GM18873 (cell line): ENCODE measurements at regions not wholly inside any gene's neighbourhood (a gene's known extent, or its start where the extent isn't known, plus 50 kb on each side); places are given as distances from the start of the nearest gene placed in this dataset.
"Not testable (repeated sequence)": the region's sequence is repeated elsewhere in the genome, so short reads cannot be mapped to it uniquely, and the experiment has no call there.

Experiments
- ATAC-seq: cut with Tn5 transposase; IDR thresholded peaks from one replicate; pipeline ENCODE4 v1.9.1; 2021; ENCODE audit warnings: mild to moderate bottlenecking, moderate library complexity, moderate number of reproducible peaks; ENCODE audit not compliant: unreplicated experiment, low FRiP score

DNA sequence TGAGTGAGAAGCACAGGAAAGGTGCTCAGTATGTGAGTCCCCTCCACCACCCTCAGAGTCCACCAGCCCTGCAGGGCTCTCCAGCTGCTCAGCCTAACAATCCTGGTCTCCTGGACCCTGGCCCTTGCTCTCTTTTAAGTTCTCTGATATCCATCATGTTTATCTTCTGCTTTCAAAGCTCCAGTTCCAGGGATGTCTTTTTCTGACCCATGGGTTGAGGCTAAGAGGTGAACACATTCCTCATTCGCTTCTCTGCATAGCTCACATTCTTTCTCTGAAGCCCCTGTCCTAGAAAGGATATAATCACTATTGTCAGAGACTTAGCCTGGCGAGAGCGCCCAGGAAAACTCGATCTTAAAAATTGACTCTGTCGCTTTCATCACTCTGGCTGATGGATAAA is 86.4 kb downstream of the ARL4C start:
- ATAC-seq, result no peak

DNA sequence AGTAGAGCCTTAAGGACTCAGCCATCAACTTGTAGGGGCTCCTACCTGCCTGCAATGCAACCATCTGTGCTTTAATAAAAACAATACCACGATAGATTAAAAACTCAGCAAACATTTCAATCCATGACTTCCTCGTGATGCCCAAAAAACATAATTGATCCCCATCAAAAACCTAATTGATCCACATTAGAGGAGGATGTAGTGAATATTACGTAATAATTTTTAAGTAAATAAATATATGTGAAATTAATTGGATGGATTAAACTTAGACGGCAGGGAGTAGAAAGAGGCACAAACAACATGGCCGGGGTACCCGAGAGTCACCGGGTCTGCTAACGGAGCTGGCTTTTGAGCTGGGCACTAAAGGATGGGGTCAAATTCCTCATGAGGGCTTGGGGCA is 87.3 kb downstream of the ARL4C start:
- no peak for ATAC-seq

DNA sequence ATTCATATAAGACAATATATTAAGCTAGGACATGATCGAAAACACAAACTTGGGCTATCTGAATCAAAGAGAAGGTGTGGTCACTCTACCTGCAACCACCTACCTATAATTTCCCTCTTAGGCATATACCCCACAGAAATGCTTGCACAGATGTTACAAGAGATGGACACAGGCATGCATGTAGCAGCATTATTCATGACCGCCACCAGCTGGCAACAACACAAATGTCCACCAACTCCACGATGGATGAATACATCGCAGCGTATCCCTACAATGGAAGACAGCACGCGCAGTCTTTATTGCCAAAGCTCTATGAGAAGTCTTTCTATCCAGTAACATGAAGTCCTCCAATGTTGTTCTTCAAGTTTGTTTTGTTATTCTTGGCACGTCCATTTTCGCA is 90.8 kb downstream of the ARL4C start:
- ATAC-seq, result no peak

DNA sequence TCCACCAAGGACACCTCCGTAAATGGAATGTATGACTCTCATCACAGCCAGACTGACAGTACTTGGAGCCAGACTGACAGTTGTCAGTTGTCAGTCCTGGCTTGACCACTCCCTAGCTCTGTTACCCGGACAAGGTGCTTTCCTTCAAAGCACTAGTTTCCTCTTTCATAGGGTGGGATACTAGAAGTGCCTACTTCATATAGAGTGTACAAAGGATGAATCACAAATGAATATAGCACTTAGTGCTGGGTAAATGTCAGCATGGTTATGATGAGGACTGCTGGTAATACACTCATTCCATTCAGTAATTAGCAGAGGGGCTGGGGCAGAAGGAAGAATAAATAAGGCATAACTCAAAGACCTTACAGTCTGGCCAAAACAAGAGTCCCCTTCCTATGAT is 91.4 kb downstream of the ARL4C start:
- no peak for ATAC-seq

DNA sequence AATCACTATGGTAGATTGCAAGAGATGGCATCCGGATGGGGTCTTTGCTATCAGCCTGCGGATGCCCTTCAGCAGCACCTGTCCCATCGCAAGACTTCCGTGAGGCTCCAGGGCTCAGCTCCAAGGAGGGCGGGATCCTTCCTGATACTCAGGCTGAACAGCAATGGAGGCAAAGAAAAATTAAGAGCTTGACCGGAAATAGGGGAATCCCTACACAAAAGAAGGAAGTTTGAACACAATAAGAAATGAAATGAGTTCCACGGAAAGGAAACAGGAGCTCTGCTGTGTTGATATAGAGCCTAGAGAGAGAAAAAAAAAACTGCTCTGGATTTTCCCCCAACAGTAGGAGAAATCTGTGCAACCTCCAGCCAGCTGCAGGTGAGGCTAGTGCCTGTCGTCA is 91.9 kb downstream of the ARL4C start:
- ATAC-seq, result no peak

DNA sequence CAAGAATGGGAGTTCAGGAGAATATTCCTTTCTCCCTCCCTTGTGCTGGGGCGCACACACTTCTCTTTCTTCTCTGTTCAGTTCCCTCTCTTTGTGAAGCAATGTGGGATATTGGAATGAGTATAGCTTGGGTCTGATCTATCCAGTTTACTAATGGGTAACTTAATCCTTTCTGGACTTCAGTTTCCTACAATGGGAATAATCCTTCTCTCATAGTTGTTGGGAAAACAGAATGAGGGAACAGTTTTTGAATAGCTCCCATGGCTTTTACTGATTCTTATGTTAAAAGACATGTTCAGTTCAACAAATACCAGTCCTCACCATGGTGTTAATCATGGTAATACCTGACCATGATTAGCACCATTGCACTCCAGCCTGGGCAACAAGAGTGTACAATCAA is 93.1 kb downstream of the ARL4C start:
- ATAC-seq, result no peak

DNA sequence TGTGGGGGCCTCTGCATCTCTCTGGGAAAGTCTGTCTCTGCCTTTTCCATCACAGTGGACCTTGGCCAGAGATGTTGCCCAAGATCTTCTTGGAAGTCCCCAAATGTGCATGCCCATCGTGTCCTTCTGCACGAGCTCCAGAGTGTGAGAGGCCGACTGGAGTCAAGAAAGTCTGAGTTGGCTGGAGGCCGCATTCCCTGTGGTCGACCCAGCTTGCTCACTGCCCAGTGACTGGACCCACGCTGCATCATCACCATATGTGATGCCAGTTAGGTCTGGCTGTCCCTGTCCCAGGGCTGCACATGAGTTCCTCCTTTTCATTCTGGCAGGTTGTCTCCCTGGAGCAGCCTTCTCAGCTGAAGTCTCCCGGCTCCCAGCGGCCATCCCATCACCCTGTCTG is 93.8 kb downstream of the ARL4C start:
- ATAC-seq, result no peak

DNA sequence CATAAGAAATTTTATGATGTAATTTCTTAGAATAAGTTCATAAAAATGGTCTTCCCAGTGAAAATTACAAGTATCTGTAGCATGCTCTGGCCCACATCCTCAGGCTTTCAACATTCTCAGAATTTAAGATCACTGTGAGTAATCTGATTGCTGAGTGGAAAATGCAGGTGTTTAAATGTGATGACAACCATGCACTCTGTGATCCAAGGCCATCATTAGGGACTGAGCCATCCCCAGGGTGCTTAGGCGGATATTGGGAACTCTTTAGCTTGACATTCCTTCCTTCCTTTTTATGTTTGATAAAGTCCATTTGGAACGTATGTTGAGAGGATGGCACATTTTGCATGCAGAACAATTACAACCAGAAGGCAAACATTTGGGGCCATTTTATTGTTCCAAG is 95.5 kb downstream of the ARL4C start:
- ATAC-seq, result no peak

DNA sequence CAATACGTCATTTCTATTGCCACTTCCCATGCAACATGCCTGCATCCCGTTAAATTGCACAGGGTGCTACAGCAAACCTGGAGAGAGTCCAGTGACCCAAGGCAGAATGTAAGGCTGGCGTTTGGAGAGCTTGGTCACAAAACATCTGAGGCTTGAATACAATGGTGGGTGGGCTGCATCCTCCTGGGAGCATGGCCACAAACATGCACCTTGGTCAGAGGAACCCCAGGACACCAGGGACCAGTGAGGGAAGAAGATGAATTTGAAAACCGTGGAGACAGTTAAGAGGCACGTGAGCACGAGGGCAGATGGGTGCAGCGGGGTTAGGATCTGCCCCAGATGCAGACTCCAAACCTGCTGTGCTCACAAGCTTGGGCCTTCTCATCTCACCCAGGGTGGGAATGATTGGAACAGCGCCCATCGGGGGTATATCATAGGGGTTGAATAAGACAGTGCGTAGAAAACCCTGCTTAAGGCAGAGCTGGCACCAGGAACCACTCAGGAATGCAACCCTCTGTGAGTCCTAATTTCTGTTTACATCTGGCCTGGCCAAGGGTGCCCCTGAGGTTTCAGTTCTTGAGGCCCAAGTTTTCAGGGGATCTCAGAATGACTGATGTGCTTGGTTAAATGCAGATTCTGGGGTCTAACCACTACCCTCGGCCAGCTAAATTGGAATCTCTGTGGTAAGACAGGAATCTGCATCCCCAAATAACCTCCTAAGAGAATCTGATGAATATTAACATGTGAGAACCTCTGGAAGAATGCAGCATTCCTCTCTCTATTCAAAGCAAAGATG is 97.2 kb downstream of the ARL4C start:
- no peak for ATAC-seq

DNA sequence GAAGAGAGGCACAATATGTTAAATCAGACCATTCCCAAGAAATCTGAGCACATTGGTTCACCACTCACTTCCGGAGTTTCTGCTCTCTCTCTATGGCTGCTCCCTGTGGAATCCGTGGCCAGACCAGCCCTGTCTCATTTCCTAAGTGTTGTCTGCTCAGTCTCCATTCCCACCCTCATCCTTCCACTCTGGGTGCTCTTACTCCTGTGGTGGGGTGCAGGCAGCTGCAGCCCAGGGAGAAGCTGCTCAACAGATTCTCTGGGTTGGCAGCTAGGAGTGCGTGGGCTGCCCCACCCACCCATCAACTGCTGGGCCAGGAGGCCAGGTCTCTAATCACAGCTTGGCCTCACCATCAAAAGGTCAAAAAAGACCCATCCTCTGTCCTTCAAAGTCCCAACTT is 98.3 kb downstream of the ARL4C start:
- no peak for ATAC-seq

DNA sequence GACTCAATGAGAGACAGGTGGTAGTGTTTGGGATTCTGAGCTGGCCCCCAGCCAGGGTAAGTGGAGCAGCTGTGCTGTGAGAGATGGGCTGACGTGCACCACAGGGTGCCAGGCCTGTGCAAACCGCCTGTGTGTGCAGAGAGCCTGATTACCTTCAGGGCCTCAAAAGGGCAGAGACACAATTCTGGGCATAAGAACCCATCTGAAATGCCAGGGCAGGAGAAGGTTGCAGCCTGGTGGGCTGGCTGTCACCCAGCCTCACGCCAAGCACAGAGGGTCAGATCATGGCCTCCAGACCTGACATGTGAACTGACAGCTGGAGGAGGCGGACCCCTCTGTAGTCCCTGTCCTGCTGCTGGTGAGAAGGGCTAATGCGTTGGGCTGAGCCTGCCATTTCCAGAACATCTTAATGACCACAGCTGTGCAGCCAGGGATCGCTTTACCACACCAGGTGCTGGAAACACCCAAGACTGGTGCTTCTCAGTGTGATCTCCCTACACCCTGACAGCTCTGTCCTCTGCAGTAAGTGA is 100.9 kb downstream of the ARL4C start:
- ATAC-seq, result no peak

DNA sequence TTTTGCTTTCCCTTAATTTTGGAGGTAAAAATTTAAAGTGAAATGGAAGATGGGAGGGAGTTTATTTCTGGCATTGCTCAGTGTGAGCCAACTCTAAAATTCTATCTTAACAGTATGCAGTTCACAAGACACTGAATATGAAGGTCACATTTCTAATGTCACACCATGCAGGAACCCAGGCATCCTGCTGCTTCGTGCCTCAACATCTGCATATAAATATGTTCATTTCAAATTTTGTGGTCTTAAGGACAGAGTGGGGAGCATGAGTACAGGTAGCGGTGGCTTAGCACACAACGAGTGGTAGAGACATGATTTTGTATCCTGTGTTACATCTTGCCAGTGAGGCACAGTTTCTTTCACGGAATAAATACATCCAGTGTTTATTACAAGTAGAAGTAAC is 102.4 kb downstream of the ARL4C start:
- no peak for ATAC-seq

DNA sequence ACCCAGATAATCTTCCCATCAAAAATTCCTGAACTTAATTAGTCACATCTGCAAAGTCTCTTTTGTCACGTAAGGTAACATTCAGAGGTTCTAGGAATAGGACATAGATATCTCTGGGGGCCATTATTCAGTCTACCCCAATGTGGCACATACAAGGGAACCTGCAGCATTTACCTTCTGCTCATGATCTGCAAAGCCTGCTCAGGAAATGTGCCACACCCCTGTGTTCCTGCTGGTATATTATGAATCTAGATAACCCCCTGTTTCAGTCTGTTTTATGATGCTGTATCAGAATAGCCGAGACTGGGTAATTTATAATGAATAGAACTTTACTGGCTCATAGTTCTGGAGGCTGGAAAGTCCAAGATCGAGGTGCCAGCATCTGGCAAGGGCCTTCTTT is 103.5 kb downstream of the ARL4C start:
- ATAC-seq, result no peak

DNA sequence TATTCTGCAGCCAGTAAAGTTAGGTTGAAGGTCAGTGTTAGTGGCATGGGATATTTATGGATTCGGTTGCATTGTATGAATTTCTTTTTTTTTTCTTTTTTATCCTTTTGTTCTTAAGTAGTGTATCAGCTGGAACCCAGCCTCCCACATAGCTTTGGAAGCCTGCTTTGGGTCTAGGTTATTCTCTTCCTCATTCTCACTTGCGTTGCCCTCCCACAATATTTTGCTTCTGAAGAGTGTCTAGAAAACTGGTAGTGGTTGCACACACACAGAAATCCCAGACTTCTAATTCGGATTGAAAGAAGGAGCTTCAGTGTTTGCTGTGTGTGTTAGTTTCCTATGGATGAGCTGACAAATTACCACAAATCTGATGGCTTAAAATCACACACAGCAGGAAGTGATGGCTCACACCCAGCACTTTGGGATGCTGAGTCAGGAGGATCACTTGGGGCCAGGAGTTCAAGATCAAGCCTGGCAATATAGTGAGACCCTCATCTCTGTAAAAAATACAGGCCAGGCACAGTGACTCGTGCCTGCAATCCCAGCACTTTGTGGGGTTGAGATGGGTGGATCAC is 104.8 kb downstream of the ARL4C start:
- no peak for ATAC-seq

DNA sequence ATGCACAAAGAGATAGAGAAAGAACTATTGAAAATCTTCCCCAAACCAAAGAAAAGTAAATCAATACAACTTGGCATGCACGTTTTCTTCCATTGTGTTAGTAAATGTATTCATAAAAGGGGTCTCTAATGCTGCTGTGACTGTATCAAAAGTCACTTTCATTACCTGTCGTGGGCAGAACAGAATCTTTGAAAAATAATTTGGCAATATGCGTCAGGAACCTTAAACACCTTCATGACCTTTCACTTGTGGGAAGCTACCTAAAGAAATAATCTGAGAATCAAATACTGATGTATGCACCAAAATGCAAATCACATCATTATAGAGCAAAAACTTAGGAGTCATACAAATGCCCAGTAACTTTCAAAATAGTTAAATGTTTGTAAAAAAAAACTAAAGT is 105.3 kb downstream of the ARL4C start:
- ATAC-seq, result no peak

DNA sequence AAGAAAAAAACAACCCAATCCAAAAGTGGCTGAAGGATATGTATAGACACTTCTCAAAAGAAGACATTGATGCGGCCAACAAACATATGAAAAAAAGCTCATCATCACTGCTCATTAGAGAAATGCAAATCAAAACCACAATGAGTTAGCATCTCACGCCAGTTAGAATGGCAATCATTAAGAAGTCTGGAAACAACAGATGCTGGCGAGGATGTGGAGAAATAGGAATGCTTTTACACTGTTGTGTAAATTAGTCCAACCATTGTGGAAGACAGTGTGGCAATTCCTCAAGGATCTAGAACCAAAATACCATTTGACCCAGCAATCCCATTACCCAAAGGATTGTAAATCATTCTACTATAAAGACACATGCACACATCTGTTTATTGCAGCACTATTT is 107.2 kb downstream of the ARL4C start:
- not testable (repeated sequence) for ATAC-seq

DNA sequence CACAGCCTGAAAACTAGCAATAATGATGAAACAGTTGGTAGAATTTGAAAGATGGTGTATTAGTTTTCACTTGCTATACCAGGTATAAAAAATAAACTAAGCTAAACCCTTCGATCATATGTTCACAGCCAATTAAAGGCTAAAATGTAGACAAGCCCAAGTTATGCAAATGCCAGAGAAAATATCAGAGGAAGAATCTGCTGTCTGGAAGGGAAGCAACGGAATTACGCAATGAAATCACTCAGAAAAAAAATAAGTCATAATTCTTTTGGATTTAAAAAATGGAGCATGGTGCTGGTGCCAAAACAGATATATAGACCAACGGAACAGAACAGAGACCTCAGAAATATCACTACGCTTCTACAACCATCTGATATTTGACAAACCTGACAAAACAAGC is 108.3 kb downstream of the ARL4C start:
- ATAC-seq, result no peak

DNA sequence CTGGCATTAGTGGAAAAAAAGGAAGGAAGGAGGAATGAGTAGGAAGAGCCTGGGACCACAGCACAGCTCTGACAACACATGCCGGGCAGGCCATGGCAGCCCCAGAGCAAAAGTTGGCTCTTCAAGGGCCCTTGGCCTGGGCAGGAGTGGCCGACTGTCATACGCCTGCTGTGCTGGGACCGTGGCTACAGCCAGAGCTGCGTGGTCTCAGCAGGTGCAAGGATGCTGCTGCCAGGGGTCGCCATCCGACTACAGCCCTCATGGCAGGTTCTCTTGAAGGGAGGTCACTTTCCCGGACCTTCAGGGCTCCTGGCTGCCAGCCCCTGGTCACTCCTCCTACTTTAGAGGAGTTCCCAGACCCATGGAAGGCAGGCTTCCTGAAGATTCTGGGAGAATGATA is 109.9 kb downstream of the ARL4C start:
- ATAC-seq, result no peak

DNA sequence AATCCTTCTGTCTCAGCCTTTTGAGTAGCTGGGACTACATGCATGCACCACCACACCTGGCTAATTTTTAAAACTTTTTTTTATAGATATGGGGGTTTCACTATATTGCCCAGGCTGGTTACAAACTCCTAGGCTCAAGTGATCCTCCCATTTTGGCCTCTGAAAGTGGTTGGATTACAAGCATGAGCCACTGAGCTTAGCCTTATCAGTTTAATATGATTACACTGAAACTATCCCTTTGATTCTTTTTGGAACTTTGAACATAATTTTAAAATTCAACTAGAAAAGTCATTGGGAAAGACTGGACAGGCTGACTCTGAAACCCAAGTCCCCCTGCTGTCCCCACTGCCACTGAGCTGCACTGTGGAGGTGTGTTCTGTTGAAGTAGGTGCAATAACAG is 114.8 kb downstream of the ARL4C start:
- no peak for ATAC-seq

DNA sequence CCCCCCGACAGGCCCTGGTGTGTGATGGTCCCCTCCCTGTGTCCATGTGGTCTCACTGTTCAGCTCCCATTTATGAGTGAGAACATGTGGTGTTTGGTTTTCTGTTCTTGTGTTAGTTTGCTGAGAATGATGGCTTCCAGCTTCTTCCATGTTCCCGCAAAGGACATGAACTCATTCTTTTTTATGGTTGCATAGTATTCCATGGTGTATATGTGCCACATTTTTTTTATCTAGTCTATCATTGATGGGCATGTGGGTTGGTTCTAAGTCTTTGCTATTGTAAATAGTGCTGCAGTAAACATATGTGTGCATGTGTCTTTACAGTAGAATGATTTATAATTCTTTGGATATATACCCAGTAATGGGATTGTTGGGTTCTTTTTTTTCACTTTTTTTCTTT is 117.9 kb downstream of the ARL4C start:
- not testable (repeated sequence) for ATAC-seq

DNA sequence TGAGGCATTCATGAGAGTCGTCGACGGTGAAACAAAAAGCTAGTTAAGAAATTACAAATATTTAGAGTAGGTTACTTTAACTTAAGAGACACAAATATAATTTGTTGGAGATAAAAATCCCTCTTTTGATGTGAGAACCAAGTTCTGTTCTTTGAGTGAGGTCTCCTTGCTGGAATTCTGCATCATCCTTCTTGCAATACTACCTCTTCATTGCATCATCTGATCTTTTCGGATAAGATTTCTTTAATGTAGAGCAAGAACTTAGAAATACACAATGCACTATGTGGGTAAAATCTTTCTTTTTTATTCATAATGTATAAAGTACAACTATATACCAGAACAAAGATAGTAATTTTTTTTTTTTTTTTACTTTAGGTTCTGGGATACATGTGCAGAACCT is 118.4 kb downstream of the ARL4C start:
- no peak for ATAC-seq

DNA sequence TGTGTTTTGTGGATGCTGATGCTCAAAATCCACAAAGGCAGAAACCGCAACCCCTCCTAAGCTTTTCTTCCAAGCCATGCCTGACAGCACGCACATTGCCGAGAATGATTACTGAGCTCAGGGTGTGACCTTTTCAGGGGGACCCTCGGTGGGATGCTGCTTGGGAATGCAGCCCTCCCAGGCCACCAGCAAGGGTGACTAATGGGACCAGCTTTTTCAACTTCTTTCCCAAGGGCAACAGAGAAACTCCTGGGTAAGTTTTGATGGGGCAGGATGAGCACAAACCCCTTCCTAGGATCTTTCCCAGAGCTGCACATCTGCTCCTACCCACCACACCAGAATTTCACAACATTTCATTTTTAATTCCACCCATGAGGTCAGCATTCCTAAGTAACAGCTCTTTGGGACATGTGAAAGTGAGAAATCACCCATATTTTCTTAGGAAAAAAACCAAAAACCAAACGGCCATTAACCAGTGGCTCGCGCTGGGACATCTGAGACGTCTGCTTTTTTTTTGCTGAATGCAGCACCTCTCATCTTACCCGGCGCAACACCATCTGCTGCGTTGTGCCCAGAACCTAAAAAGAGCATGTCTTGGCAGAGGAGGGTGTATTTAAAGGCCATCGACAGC is 119.0 kb downstream of the ARL4C start:
- ATAC-seq, result no peak
